ENCODE measurements at regions not wholly inside any gene's neighbourhood (a gene's known extent, or its start where the extent isn't known, plus 50 kb on each side); places are given as distances from the start of the nearest gene placed in this dataset.

DNA sequence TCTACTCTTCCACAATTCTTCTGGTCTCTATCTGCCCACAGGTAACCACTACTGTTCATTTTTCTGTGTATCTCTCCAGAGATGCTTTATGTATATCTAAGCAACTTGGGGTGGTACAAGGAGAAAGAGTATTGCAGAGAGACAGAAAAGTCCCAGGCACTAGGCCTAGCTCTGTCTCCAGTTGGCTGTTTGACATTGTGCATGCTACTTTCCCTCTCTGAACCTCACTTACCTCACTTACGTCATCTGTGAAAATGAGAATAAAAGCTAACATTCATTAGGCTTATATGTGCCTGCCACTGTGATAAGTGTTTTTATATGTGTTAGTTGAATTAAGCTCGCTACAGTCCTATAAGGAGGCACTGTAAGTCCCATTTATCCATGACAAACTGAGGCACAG is 76.7 kb upstream of the RNU6-1 start:
- H3K4me1 ChIP-seq = peaks cover 0 to 48% of the 10 kb centered on the region in 2 donors
- no peaks in the 10 kb centered on the region for H3K27me3 ChIP-seq
- no peaks in the 10 kb centered on the region for H3K36me3 ChIP-seq
- H3K4me3 ChIP-seq = no peak overlapping the region
- DNase-seq (ENCODE audit: low spot score) = peak; percentile 9
- peak overlapping the region; percentile 80 to 83 for H3K27ac ChIP-seq
- H3K9me3 ChIP-seq = no peaks in the 10 kb centered on the region
- TF ChIP-seq, protein P1, sequence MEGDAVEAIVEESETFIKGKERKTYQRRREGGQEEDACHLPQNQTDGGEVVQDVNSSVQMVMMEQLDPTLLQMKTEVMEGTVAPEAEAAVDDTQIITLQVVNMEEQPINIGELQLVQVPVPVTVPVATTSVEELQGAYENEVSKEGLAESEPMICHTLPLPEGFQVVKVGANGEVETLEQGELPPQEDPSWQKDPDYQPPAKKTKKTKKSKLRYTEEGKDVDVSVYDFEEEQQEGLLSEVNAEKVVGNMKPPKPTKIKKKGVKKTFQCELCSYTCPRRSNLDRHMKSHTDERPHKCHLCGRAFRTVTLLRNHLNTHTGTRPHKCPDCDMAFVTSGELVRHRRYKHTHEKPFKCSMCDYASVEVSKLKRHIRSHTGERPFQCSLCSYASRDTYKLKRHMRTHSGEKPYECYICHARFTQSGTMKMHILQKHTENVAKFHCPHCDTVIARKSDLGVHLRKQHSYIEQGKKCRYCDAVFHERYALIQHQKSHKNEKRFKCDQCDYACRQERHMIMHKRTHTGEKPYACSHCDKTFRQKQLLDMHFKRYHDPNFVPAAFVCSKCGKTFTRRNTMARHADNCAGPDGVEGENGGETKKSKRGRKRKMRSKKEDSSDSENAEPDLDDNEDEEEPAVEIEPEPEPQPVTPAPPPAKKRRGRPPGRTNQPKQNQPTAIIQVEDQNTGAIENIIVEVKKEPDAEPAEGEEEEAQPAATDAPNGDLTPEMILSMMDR (IDR thresholded peaks at IDR 0.05) = no peak

DNA sequence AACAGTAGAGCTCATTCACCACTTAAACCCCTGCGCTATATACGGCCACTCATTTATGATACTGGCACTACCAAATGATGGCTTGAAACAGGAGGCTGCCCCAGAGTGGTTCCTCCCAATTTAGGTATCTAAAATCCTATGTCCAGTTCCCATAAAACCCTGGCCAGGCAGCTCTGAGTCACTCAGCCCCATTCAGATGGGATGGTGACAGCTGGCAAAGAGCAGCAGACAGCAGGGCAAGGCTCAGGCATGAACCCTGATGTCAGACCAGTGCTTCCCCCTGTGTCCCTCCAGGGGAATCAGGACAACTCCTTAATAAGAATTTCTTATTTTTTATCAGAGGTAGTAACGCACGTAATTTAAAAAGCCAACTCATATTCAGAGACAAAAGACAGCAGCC is 77.2 kb upstream of the RNU6-1 start:
- Histone ChIP-seq H3K9me3 (no peaks in the 10 kb centered on the region), H3K36me3 (no peaks in the 10 kb centered on the region), H3K27ac (peak overlapping the region; percentile 80 to 83), H3K27me3 (no peaks in the 10 kb centered on the region), H3K4me1 (peaks cover 0 to 48% of the 10 kb centered on the region in 2 donors), H3K4me3 (no peak overlapping the region)
- peak; percentile 84 for DNase-seq (ENCODE audit: low spot score)
- TF ChIP-seq, protein P1 (IDR thresholded peaks at IDR 0.05) = no peak

DNA sequence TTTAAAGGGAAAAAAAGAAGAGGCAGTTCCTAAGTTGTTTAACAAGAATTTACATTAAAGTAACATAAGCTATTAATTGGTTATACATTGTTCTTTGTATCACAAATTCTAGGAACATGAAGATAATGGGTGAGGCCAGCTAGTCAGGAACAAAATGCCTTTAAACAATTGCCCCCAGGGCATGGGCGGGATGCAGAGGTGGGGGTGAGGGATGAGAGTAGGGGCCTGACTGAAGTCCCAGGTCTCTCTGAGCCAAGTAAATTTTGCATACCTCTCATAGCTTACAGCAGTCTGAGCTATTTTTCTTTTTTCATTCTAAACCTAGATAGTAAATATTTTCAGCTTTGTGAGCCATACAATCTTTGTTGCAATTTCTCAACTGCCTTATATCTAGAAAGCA is 77.8 kb upstream of the RNU6-1 start:
- no peaks in the 10 kb centered on the region for H3K9me3 ChIP-seq
- no peak overlapping the region for H3K4me3 ChIP-seq
- no peaks in the 10 kb centered on the region for H3K36me3 ChIP-seq
- TF ChIP-seq, protein P1 (IDR thresholded peaks at IDR 0.05) = no peak
- H3K27ac ChIP-seq = peak overlapping the region; percentile 80 to 83
- no peaks in the 10 kb centered on the region for H3K27me3 ChIP-seq
- H3K4me1 ChIP-seq = peaks cover 0 to 48% of the 10 kb centered on the region in 2 donors
- DNase-seq (ENCODE audit: low spot score) = peak; percentile 40

DNA sequence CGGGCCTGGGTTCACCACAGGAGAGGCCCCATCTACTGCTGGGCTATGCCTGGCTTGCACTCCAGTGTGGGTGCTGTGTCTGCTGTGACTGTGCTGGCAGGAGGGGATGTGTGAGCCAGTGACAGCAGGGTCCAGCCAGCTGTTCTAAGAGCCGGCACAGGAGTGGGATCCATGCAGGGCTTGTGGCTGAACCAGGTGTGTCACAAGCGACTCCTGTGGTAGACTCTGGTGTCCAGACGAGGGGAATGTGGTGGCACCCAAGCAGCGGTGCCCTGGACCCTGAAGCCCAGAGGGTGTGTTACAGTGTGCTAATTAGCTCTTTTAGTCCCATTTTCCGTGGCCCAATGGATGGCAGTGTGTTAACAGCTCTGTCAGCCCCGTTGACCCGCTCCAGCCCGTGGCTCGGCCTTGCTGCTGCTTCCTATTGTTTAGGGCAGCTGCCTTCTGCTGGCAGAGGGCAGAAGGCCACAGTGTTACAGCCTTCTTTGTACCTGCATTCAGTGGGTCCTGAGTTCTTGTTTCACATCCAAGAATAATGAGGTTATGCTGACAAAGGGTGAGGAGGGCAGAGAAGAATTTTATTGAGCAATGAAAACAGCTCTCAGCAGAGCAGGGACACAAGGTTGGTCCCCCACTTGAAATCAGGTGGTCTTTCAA is 78.5 kb upstream of the RNU6-1 start:
- DNase-seq (ENCODE audit: low spot score) = peak; percentile 54
- TF ChIP-seq, protein P1 (IDR thresholded peaks at IDR 0.05) = no peak
- Histone ChIP-seq H3K4me1 (peaks cover 0 to 55% of the 10 kb centered on the region in 2 donors), H3K27ac (peak overlapping the region; percentile 80 to 83), H3K9me3 (no peaks in the 10 kb centered on the region), H3K36me3 (no peaks in the 10 kb centered on the region), H3K4me3 (no peak overlapping the region), H3K27me3 (no peaks in the 10 kb centered on the region)

DNA sequence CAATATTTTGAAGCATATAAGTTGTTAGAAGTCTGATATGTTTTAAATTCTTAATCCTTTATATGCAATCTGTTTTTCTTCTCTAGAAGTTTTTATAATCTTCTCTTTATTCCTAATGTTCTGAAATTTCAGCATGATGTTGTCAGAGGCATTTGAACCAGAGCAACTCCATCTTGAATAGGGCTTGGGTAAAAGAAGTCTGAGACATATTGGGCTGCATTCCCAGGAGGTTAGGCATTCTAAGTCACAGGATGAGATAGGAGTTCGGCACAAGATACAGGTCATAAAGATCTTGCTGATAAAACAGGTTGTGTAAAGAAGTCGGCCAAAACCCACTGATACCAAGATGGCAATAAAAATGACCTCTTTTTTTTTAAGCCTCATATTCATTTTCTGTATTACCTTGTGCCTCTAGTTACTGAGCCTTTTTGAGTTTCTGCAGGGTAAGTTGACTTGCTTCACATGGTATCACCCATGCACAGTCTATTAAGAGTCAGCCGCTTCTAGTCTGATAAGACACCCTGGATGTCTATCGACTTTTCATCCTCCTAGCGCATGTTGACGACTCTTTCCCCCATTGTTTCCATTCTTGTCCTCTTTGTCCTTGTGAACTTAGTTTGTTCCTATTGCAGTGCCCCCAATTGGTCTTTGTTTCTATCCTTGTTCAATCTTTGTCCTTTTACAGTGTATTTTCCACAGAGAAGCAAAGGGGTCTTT is 80.8 kb upstream of the RNU6-1 start:
- TF ChIP-seq, protein P1 (IDR thresholded peaks at IDR 0.05) = no peak
- no peak overlapping the region for H3K27ac ChIP-seq
- no peaks in the 10 kb centered on the region for H3K9me3 ChIP-seq
- H3K27me3 ChIP-seq = no peaks in the 10 kb centered on the region
- no peak for DNase-seq (ENCODE audit: low spot score)
- H3K4me1 ChIP-seq = peaks cover 0 to 56% of the 10 kb centered on the region in 2 donors
- no peak overlapping the region for H3K4me3 ChIP-seq
- no peaks in the 10 kb centered on the region for H3K36me3 ChIP-seq
